ENCODE measurements at regions not wholly inside any gene's neighbourhood (a gene's known extent, or its start where the extent isn't known, plus 50 kb on each side); places are given as distances from the start of the nearest gene placed in this dataset.

DNA sequence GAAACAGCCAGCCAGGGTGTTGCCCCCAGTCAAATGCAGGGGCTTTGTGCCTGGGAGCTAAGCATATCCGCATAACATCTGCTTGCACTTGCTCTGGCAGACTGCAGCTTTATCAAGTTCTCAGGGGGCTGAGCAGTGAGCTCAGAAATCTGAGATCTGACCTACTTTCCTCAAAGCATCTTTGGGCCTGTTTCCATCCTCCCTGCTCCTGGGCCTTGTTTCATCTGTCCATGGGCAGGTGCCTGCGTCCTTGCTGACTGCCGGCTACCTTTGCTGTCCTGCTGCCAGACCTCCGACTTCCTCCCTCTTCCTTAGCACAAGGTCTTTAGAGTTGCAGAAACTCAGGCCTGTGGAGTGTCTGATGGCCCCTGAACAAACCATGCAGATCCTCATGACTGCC lies 131.2 kb upstream of the B3GAT1 start (continued):
- TF ChIP-seq, protein P1, sequence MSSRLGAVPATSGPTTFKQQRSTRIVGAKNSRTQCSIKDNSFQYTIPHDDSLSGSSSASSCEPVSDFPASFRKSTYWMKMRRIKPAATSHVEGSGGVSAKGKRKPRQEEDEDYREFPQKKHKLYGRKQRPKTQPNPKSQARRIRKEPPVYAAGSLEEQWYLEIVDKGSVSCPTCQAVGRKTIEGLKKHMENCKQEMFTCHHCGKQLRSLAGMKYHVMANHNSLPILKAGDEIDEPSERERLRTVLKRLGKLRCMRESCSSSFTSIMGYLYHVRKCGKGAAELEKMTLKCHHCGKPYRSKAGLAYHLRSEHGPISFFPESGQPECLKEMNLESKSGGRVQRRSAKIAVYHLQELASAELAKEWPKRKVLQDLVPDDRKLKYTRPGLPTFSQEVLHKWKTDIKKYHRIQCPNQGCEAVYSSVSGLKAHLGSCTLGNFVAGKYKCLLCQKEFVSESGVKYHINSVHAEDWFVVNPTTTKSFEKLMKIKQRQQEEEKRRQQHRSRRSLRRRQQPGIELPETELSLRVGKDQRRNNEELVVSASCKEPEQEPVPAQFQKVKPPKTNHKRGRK (tag; IDR thresholded peaks at IDR 0.05), result no peak
- TF ChIP-seq ZNF41 (CRISPR knock-in tag; conservative IDR thresholded peaks at IDR 0.05) (no peak), RHOXF2B (CRISPR knock-in tag; conservative IDR thresholded peaks at IDR 0.05) (no peak)
- TF ChIP-seq, protein P2, sequence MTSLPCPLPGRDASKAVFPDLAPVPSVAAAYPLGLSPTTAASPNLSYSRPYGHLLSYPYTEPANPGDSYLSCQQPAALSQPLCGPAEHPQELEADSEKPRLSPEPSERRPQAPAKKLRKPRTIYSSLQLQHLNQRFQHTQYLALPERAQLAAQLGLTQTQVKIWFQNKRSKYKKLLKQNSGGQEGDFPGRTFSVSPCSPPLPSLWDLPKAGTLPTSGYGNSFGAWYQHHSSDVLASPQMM (CRISPR knock-in tag; IDR thresholded peaks at IDR 0.05), result no peak

DNA sequence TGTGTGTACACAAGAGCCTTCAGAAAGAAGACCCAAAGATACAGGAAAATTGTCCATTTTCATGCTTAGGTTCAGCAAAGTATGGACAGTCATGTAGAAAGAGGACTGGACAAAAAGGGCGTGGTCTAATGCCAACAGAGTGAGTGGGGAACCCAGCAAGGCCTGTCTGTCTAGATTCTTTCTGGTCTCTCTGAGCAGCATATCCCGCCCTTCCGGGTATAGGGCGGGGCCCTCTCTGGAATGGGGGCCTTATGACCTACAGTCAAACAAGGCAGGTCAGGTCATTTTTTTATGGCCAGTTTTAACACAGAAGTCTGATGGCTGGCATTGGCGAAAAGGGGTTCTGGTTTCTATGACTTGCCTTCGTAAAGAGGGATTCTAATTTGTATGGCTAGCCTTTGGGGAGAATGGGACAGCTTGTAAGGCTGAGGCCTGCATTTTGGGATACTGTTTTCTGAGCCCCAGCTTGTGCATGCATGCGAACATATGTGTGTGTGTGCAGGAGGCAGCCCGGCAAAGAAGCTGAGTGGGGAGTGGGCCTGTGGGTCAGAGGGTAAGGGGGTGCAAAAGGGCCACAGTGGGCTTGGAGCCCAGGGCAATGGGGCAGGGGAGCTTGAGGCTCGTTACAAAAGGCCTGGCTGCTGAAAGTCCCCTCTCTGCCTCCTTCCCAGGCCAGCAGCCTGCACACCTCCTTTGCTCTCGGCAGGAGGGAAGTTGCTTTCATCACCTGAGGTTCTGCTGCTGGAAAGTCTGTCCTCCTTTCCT lies 130.5 kb upstream of the B3GAT1 start:
- no peak for ATAC-seq
- POLR2A ChIA-PET, result interaction anchor here (1.4 kb wide), 1 partner anchor 12 kb away, joined by 4 read pairs; no protein-coding TSS in a partner anchor

More for the DNA sequence above, 130.5 kb upstream of the B3GAT1 start:
- Histone ChIP-seq H3K27ac (ENCODE audit: extremely low read depth, low read depth, low read length) (no peak overlapping the region), H2AFZ (ENCODE audit: low read depth, low read length) (no peak overlapping the region), H3K9me3 (replicated peaks; ENCODE audit: control insufficient read depth, insufficient read depth, low read depth, low read length) (no peaks in the 10 kb centered on the region), H3K27me3 (ENCODE audit: control insufficient read depth in 2 of 2, insufficient read depth in 2 of 2, low read length in 2 of 2) (peaks cover 4 to 40% of the 10 kb centered on the region in 2 experiments; a peak in 3 of 5 replicates), H3K36me3 (ENCODE audit: control insufficient read depth, insufficient read depth, low read length) (no peaks in the 10 kb centered on the region), H3K4me1 (replicated peaks in 1 of 2; ENCODE audit: control insufficient read depth in 2 of 2, insufficient read depth in 2 of 2, low read length in 2 of 2) (no peaks in the 10 kb centered on the region), H3K79me2 (ENCODE audit: control insufficient read depth, insufficient read depth, low read length) (no peaks in the 10 kb centered on the region), H3K4me2 (ENCODE audit: insufficient read depth, low read length) (no peak overlapping the region), H3K9ac (ENCODE audit: insufficient read depth in 1 of 2, low read depth in 2 of 2, low read length in 2 of 2) (no peak overlapping the region), H3K9me1 (ENCODE audit: control insufficient read depth, insufficient read depth, low read length) (no peaks in the 10 kb centered on the region), H3K4me3 (no peak overlapping the region), H4K20me1 (replicated peaks; ENCODE audit: control insufficient read depth, insufficient read depth, low read length) (0 out of 2 replicates have a peak, but pooled peaks cover 4% of the 10 kb centered on the region)
- in situ Hi-C loops (cut with MboI), result no loop called here
- no TSS peak for BruUV-seq (replicated peaks)
- WGBS (ENCODE audit: insufficient coverage, low coverage, missing lambda C conversion rate), result 2% methylated on average over 10 of the region's 10 CpGs
- TF ChIP-seq ZNF436 (CRISPR knock-in tag; IDR thresholded peaks at IDR 0.05), result no peak
- no peak for TF ChIP-seq CC2D1A (IDR thresholded peaks at IDR 0.05)
- TF ChIP-seq, protein P3, sequence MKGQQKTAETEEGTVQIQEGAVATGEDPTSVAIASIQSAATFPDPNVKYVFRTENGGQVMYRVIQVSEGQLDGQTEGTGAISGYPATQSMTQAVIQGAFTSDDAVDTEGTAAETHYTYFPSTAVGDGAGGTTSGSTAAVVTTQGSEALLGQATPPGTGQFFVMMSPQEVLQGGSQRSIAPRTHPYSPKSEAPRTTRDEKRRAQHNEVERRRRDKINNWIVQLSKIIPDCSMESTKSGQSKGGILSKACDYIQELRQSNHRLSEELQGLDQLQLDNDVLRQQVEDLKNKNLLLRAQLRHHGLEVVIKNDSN (CRISPR knock-in tag; IDR thresholded peaks at IDR 0.05), result no peak
- no peak for TF ChIP-seq SRSF9 (IDR thresholded peaks at IDR 0.05; ENCODE audit: borderline replicate concordance, low read depth, low read length)
- no peak for TF ChIP-seq GABPB1 (CRISPR knock-in tag; IDR thresholded peaks at IDR 0.05)
- no peak for TF ChIP-seq SREBF2 (CRISPR knock-in tag; IDR thresholded peaks at IDR 0.05)
- FAIRE-seq (no peak), DNase-seq (ENCODE audit: extremely low read depth in 1 of 4, low spot score in 3 of 4) (no peak)
- CTCF ChIA-PET (ENCODE audit: low intra/inter-chr PET ratio), result no interaction called here
- intact Hi-C loops (cut with micrococcal nuclease), result no loop called here
